ENCODE measurements at regions not wholly inside any gene's neighbourhood (a gene's known extent, or its start where the extent isn't known, plus 50 kb on each side); places are given as distances from the start of the nearest gene placed in this dataset.

DNA sequence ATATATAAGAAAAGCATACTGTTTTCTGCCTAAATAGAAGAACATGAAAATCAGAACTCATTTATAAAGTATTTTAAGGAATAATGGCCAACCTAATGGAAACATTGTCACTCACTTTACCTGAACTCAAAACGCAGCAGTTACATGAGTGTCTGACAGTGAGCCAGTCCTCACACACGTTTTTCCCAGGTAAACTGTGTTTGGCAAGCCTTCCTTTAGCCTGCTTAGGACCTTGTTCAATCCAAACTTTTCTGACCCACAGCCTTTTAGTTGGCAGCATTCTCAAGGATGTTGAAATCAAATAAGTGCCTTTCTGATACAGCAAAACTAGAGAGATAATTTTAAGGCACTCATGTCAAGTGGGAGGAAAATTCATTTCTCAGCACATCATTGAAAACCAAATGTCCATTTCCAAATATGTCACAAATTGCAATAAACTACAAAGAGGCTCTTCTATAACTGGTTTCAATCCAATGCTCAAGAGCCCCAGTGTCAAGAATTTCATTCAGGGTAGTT lies 83.5 kb upstream of the SPDL1 start:
- TF ChIP-seq, protein P1, sequence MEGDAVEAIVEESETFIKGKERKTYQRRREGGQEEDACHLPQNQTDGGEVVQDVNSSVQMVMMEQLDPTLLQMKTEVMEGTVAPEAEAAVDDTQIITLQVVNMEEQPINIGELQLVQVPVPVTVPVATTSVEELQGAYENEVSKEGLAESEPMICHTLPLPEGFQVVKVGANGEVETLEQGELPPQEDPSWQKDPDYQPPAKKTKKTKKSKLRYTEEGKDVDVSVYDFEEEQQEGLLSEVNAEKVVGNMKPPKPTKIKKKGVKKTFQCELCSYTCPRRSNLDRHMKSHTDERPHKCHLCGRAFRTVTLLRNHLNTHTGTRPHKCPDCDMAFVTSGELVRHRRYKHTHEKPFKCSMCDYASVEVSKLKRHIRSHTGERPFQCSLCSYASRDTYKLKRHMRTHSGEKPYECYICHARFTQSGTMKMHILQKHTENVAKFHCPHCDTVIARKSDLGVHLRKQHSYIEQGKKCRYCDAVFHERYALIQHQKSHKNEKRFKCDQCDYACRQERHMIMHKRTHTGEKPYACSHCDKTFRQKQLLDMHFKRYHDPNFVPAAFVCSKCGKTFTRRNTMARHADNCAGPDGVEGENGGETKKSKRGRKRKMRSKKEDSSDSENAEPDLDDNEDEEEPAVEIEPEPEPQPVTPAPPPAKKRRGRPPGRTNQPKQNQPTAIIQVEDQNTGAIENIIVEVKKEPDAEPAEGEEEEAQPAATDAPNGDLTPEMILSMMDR (IDR thresholded peaks at IDR 0.05) = no peak
- TF ChIP-seq, protein P2, sequence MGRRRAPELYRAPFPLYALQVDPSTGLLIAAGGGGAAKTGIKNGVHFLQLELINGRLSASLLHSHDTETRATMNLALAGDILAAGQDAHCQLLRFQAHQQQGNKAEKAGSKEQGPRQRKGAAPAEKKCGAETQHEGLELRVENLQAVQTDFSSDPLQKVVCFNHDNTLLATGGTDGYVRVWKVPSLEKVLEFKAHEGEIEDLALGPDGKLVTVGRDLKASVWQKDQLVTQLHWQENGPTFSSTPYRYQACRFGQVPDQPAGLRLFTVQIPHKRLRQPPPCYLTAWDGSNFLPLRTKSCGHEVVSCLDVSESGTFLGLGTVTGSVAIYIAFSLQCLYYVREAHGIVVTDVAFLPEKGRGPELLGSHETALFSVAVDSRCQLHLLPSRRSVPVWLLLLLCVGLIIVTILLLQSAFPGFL (CRISPR knock-in tag; IDR thresholded peaks at IDR 0.05; ENCODE audit: borderline replicate concordance) = no peak
- TF ChIP-seq, protein P3, sequence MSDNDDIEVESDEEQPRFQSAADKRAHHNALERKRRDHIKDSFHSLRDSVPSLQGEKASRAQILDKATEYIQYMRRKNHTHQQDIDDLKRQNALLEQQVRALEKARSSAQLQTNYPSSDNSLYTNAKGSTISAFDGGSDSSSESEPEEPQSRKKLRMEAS (CRISPR knock-in tag; IDR thresholded peaks at IDR 0.05) = no peak
- TF ChIP-seq ZNF671 (CRISPR knock-in tag; IDR thresholded peaks at IDR 0.05) (no peak), GTF2I (CRISPR knock-in tag; conservative IDR thresholded peaks at IDR 0.05) (no peak), ZNF263 (CRISPR knock-in tag; IDR thresholded peaks at IDR 0.05; ENCODE audit: low read depth) (no peak), SMAD3 (CRISPR knock-in tag; IDR thresholded peaks at IDR 0.05; ENCODE audit: borderline replicate concordance) (no peak)
- TF ChIP-seq, protein P4, sequence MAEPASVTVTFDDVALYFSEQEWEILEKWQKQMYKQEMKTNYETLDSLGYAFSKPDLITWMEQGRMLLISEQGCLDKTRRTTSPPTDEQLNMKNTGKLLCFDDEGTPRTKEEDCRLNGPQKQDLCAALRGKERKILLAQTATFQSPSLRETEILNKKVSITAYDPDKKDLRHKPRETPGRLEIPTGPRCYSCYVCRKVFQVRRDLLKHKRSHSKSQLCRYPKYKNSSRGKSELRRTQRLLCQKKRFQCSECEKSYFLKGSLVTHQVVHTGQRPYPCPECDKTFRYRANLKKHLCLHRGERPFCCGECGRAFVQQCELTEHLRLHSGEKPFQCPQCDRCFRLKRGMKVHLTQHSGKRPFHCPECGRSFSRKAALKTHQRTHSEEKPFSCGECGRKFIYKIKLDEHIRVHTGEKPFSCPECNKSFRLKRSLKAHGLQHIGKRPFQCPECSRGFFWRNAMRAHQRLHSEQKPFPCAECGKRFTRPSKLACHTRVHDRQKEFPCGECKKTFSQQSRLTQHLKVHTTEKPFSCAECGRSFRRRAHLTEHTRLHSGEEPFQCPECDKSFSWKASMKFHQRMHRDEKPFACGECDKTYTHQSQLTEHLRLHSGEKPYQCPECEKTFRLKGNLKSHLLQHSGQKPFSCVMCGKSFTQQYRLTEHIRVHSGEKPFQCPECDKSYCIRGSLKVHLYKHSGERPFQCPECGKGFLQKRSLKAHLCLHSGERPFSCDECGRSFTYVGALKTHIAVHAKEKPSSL (CRISPR knock-in tag; conservative IDR thresholded peaks at IDR 0.05) = no peak
- TF ChIP-seq, protein P5, sequence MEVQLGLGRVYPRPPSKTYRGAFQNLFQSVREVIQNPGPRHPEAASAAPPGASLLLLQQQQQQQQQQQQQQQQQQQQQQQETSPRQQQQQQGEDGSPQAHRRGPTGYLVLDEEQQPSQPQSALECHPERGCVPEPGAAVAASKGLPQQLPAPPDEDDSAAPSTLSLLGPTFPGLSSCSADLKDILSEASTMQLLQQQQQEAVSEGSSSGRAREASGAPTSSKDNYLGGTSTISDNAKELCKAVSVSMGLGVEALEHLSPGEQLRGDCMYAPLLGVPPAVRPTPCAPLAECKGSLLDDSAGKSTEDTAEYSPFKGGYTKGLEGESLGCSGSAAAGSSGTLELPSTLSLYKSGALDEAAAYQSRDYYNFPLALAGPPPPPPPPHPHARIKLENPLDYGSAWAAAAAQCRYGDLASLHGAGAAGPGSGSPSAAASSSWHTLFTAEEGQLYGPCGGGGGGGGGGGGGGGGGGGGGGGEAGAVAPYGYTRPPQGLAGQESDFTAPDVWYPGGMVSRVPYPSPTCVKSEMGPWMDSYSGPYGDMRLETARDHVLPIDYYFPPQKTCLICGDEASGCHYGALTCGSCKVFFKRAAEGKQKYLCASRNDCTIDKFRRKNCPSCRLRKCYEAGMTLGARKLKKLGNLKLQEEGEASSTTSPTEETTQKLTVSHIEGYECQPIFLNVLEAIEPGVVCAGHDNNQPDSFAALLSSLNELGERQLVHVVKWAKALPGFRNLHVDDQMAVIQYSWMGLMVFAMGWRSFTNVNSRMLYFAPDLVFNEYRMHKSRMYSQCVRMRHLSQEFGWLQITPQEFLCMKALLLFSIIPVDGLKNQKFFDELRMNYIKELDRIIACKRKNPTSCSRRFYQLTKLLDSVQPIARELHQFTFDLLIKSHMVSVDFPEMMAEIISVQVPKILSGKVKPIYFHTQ (CRISPR knock-in tag; IDR thresholded peaks at IDR 0.05) = no peak
- TF ChIP-seq, protein P6, sequence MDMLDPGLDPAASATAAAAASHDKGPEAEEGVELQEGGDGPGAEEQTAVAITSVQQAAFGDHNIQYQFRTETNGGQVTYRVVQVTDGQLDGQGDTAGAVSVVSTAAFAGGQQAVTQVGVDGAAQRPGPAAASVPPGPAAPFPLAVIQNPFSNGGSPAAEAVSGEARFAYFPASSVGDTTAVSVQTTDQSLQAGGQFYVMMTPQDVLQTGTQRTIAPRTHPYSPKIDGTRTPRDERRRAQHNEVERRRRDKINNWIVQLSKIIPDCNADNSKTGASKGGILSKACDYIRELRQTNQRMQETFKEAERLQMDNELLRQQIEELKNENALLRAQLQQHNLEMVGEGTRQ (CRISPR knock-in tag; IDR thresholded peaks at IDR 0.05) = no peak
- TF ChIP-seq, protein P7, sequence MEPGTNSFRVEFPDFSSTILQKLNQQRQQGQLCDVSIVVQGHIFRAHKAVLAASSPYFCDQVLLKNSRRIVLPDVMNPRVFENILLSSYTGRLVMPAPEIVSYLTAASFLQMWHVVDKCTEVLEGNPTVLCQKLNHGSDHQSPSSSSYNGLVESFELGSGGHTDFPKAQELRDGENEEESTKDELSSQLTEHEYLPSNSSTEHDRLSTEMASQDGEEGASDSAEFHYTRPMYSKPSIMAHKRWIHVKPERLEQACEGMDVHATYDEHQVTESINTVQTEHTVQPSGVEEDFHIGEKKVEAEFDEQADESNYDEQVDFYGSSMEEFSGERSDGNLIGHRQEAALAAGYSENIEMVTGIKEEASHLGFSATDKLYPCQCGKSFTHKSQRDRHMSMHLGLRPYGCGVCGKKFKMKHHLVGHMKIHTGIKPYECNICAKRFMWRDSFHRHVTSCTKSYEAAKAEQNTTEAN (CRISPR knock-in tag; IDR thresholded peaks at IDR 0.05) = no peak

Data from WTC11 (cell line).